Hepatocyte (in vitro differentiated cells): ENCODE measurements at regions not wholly inside any gene's neighbourhood (a gene's known extent, or its start where the extent isn't known, plus 50 kb on each side); places are given as distances from the start of the nearest gene placed in this dataset.

Source experiments
- DNase-seq: peaks from one replicate; pipeline ENCODE4 v3.0.0-alpha.2; 2016; ENCODE audit warnings: low spot score
- H2AFZ ChIP-seq: fragments of 200-600 bp; sonication (generic); 2 replicates; pipeline ENCODE4 v1.6.0; 2016; ENCODE audit warnings: antibody characterized with exemption, mild to moderate bottlenecking
- H3K27ac ChIP-seq: fragments of 200-600 bp; sonication (generic); 2 replicates; pipeline ENCODE4 v1.5.1; 2016; ENCODE audit warnings: mild to moderate bottlenecking
- H3K27me3 ChIP-seq: fragments of 200-600 bp; sonication (generic); 2 replicates; pipeline ENCODE4 v1.6.1; 2016
- H3K36me3 ChIP-seq: fragments of 200-600 bp; sonication (generic); replicated peaks from 2 replicates; pipeline ENCODE4 v1.5.1; 2016; ENCODE audit warnings: low read depth; ENCODE audit not compliant: insufficient read depth
- H3K4me1 ChIP-seq: fragments of 200-600 bp; sonication (generic); 2 replicates; pipeline ENCODE4 v1.5.1; 2016; ENCODE audit warnings: mild to moderate bottlenecking, moderate library complexity; ENCODE audit not compliant: insufficient read depth
- H3K4me2 ChIP-seq: fragments of 200-600 bp; sonication (generic); 2 replicates; pipeline ENCODE4 v1.6.0; 2016
- H3K4me3 ChIP-seq: fragments of 200-600 bp; sonication (generic); 2 replicates; pipeline ENCODE4 v1.5.1; 2016; ENCODE audit warnings: mild to moderate bottlenecking
- H3K79me2 ChIP-seq: fragments of 200-600 bp; sonication (generic); 2 replicates; pipeline ENCODE4 v1.6.0; 2017; ENCODE audit warnings: mild to moderate bottlenecking
- H3K9me2 ChIP-seq: fragments of 200-600 bp; sonication (generic); replicated peaks from 2 replicates; pipeline ENCODE4 v1.6.0; 2017; ENCODE audit warnings: mild to moderate bottlenecking; ENCODE audit not compliant: insufficient read depth
- H3K9me3 ChIP-seq: fragments of 200-600 bp; sonication (generic); 2 replicates; pipeline ENCODE4 v1.5.1; 2016; ENCODE audit warnings: low read depth, mild to moderate bottlenecking
- H4K20me1 ChIP-seq: fragments of 200-600 bp; sonication (generic); 2 replicates; pipeline ENCODE4 v1.6.0; 2016; ENCODE audit warnings: mild to moderate bottlenecking; ENCODE audit not compliant: insufficient read depth, poor library complexity, severe bottlenecking
- EZH2 ChIP-seq: fragments of 200-600 bp; sonication (generic); IDR thresholded peaks from 2 replicates; pipeline ENCODE4 v1.6.1; 2016; ENCODE audit warnings: antibody characterized with exemption, mild to moderate bottlenecking, borderline replicate concordance
- EZH2phosphoT487 ChIP-seq: fragments of 200-600 bp; sonication (generic); IDR thresholded peaks from one replicate; pipeline ENCODE4 v1.6.1; 2018; ENCODE audit warnings: antibody characterized with exemption, mild to moderate bottlenecking, low read depth, moderate library complexity; ENCODE audit not compliant: unreplicated experiment, severe bottlenecking
- WGBS: methylation state at CpG from one replicate; pipeline ENCODE4 v1.1.6; 2016; ENCODE audit warnings: low lambda C conversion rate; ENCODE audit errors: missing lambda C conversion rate; 5-methylcytosine and 5-hydroxymethylcytosine counted together
- TF ChIP-seq, protein P1 (sequence below): fragments of 200-600 bp; sonication (generic); IDR thresholded peaks from 2 replicates; pipeline ENCODE4 v1.5.1; 2016; ENCODE audit warnings: antibody characterized with exemption, mild to moderate bottlenecking; ENCODE audit not compliant: poor library complexity

DNA sequence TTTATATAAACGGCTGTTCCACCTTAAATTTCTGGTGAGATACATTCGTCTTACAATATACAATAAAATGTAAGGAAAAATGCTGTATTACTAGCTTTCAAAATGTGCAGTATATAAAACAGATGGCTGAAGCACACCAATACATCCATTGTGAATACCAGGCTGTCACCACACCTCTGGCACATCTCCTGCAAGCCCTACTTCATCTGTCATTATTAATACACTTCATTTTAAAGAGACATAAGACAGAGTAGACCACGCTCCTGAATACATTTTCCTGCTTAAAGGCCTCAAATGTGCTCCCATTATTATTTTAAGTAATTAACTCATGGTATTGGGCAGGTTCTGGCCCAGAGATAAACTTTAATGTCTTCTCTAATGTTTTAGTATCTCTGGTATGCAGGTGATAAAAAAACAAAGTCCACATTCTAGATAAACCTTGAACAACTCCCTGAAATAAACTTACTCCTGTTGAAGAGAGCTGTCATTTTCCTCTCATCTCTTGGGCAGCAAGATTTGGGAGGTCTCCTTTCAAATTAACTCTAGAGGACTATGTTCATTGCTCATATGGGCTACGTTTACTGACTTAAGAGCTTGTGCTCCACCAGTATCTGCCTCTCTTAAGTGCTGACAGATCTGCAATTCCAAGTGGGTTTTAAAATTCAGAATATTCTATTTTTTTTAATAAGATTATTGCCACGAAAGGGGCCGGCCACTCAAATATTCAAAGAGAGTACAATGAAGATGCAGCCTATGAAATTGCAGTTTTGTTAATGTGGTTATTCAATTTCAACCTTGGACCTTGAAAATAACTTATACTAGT lies 396.5 kb upstream of the SEMA3D start:
- no peak for DNase-seq
- Histone ChIP-seq H3K27me3 (no peaks in the 10 kb centered on the region), H4K20me1 (no peaks in the 10 kb centered on the region), H3K36me3 (no peaks in the 10 kb centered on the region), H3K9me2 (no peaks in the 10 kb centered on the region), H3K4me1 (no peaks in the 10 kb centered on the region), H3K4me3 (no peak overlapping the region), H3K27ac (no peak overlapping the region), H2AFZ (no peak overlapping the region), H3K9me3 (no peaks in the 10 kb centered on the region), H3K4me2 (no peak overlapping the region), H3K79me2 (no peaks in the 10 kb centered on the region)
- no peak for TF ChIP-seq EZH2
- TF ChIP-seq EZH2phosphoT487 = no peak
- TF ChIP-seq, protein P1, sequence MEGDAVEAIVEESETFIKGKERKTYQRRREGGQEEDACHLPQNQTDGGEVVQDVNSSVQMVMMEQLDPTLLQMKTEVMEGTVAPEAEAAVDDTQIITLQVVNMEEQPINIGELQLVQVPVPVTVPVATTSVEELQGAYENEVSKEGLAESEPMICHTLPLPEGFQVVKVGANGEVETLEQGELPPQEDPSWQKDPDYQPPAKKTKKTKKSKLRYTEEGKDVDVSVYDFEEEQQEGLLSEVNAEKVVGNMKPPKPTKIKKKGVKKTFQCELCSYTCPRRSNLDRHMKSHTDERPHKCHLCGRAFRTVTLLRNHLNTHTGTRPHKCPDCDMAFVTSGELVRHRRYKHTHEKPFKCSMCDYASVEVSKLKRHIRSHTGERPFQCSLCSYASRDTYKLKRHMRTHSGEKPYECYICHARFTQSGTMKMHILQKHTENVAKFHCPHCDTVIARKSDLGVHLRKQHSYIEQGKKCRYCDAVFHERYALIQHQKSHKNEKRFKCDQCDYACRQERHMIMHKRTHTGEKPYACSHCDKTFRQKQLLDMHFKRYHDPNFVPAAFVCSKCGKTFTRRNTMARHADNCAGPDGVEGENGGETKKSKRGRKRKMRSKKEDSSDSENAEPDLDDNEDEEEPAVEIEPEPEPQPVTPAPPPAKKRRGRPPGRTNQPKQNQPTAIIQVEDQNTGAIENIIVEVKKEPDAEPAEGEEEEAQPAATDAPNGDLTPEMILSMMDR = no peak
- WGBS = 70% methylated on average over 6 of the region's 6 CpGs

DNA sequence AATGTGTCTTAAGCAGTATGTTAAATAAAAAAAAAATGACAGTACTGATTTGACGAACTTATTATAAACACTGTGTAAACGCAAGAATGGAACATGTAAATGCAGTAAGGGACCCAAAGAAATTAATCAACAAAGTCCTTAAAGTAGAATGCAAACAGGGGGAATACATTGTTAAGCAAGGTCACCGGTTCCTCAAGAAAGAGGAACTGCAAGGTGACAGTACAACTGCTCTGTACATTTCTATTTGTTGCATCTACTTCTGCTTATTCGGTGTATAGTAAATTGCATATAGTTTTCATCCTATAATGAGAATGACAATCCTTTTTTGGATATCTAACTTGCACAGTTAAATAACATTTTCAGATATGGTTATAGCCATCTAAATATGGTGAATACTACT lies 387.0 kb upstream of the SEMA3D start:
- no peak overlapping the region for H3K27ac ChIP-seq

DNA sequence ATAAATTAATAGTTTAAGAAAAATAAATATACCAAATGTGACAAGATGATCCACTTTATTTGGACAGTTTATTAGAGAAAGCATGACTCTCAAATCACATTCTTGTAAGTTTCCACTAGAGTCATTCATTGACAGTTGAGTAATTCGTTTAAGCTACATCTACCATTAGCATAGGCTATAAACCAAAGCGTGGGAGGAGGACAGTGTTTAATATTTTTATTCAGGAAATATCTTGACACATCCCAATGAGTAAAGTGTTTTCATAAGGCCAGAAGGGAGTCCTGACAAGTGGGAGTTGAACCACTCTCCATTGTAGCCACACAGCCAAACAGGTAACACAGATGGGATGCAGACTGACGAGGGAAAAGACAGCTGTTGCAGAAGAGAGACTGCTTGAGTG lies 386.5 kb upstream of the SEMA3D start:
- no peak for TF ChIP-seq EZH2
- TF ChIP-seq EZH2phosphoT487 = no peak
- TF ChIP-seq, protein P1 = no peak
- H3K4me3 ChIP-seq = no peak overlapping the region
- no peaks in the 10 kb centered on the region for H4K20me1 ChIP-seq
- H3K4me2 ChIP-seq = no peak overlapping the region
- no peak overlapping the region for H3K27ac ChIP-seq
- no peak for DNase-seq
- no peaks in the 10 kb centered on the region for H3K9me3 ChIP-seq
- no peak overlapping the region for H2AFZ ChIP-seq
- WGBS = 90% methylated on average over 3 of the region's 3 CpGs
- H3K79me2 ChIP-seq = no peaks in the 10 kb centered on the region
- no peaks in the 10 kb centered on the region for H3K36me3 ChIP-seq
- H3K9me2 ChIP-seq = no peaks in the 10 kb centered on the region
- H3K27me3 ChIP-seq = no peaks in the 10 kb centered on the region
- no peaks in the 10 kb centered on the region for H3K4me1 ChIP-seq

More for the DNA sequence above, 387.0 kb upstream of the SEMA3D start:
- WGBS = 70% methylated on average over 4 of the region's 4 CpGs
- Histone ChIP-seq H3K36me3 (no peaks in the 10 kb centered on the region), H3K4me1 (no peaks in the 10 kb centered on the region), H4K20me1 (no peaks in the 10 kb centered on the region), H3K9me3 (no peaks in the 10 kb centered on the region), H3K4me3 (no peak overlapping the region), H3K79me2 (no peaks in the 10 kb centered on the region), H3K9me2 (no peaks in the 10 kb centered on the region), H2AFZ (no peak overlapping the region), H3K27me3 (no peaks in the 10 kb centered on the region), H3K4me2 (no peak overlapping the region)
- no peak for DNase-seq
- TF ChIP-seq, protein P1 = no peak
- TF ChIP-seq EZH2 = no peak
- TF ChIP-seq EZH2phosphoT487 = no peak

DNA sequence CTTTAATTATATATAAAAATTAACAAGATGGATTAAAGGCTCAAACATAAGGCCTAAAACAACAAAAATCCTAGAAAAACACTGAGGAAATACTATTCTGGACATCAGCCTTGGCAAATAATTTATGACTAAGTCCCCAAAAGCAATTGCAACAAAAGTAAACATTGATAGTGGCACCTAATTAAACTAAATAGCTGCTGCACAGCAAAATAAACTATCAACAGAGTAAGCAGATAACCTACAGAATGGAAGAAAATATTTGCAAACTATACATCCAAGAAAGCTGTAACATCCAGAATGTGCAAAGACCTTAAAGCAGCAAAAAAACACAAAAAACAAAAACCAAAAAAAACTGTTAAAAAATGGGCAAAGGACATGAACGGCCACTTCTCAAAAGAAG lies 384.0 kb upstream of the SEMA3D start:
- H3K27me3 ChIP-seq = no peaks in the 10 kb centered on the region
- H3K36me3 ChIP-seq = no peaks in the 10 kb centered on the region
- H3K4me3 ChIP-seq = no peak overlapping the region
- 72% methylated on average over 1 of the region's 1 CpG for WGBS
- no peak for TF ChIP-seq EZH2phosphoT487
- TF ChIP-seq, protein P1 = no peak
- no peak for TF ChIP-seq EZH2
- H2AFZ ChIP-seq = no peak overlapping the region
- no peak for DNase-seq
- no peak overlapping the region for H3K27ac ChIP-seq
- no peaks in the 10 kb centered on the region for H3K9me2 ChIP-seq
- no peaks in the 10 kb centered on the region for H3K79me2 ChIP-seq
- no peaks in the 10 kb centered on the region for H3K9me3 ChIP-seq
- H3K4me1 ChIP-seq = no peaks in the 10 kb centered on the region
- no peaks in the 10 kb centered on the region for H4K20me1 ChIP-seq
- H3K4me2 ChIP-seq = no peak overlapping the region
